ENCODE measurements at regions not wholly inside any gene's neighbourhood (a gene's known extent, or its start where the extent isn't known, plus 50 kb on each side); places are given as distances from the start of the nearest gene placed in this dataset.

DNA sequence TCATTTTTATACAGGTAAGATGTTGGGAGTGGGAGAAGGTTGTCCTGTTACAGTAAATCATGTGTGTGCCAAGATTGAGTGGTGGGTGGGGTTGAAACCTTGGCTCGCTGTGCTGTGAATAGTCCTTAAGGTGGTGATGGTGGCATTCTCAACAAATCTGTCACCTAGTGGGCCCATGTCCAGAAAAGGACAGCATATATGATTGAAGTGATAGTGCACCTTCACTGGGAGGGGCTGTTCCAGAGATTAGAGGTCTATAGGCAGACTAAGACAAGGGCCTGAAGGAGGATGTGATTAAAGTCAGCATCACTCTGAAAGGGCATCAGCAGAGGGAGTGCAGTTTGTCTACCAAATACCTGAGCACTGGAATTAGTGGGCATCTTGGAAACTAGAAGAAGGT is 374.2 kb upstream of the C2CD4B start:
- ChIA-PET CTCF (no interaction called here), POLR2A (no interaction called here)
- no peak for DNase-seq (ENCODE audit: low read depth)
- Histone ChIP-seq H3K36me3 (ENCODE audit: control insufficient read depth, insufficient read depth, low read length) (no peaks in the 10 kb centered on the region), H3K27me3 (ENCODE audit: control insufficient read depth, insufficient read depth, low read length) (no peaks in the 10 kb centered on the region), H3K4me3 (ENCODE audit: low read depth, low read length) (no peak overlapping the region)
- TF ChIP-seq, protein P1, sequence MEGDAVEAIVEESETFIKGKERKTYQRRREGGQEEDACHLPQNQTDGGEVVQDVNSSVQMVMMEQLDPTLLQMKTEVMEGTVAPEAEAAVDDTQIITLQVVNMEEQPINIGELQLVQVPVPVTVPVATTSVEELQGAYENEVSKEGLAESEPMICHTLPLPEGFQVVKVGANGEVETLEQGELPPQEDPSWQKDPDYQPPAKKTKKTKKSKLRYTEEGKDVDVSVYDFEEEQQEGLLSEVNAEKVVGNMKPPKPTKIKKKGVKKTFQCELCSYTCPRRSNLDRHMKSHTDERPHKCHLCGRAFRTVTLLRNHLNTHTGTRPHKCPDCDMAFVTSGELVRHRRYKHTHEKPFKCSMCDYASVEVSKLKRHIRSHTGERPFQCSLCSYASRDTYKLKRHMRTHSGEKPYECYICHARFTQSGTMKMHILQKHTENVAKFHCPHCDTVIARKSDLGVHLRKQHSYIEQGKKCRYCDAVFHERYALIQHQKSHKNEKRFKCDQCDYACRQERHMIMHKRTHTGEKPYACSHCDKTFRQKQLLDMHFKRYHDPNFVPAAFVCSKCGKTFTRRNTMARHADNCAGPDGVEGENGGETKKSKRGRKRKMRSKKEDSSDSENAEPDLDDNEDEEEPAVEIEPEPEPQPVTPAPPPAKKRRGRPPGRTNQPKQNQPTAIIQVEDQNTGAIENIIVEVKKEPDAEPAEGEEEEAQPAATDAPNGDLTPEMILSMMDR (IDR thresholded peaks at IDR 0.05; ENCODE audit: insufficient read depth, low read depth, low read length): no peak

DNA sequence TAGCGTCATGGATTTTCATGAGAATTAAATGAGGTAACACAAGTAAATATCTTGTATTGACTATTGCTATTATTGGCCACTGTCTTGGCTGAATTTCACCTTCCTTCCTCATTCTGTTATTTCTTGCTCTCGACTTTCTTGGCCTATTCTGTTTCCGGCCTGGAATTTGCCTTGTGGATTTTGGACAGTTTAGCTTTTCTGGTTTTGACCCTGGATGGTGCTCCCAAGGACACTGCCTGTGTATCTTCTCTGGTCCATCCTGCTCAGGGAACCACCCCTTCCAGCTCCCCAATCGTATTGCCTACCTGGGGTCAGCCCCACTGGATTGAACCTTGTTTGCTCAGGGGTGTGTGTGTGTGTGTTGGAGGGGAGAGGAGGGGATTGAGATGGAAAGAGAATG is 376.2 kb upstream of the C2CD4B start:
- POLR2A ChIA-PET: no interaction called here
- TF ChIP-seq, protein P1 (IDR thresholded peaks at IDR 0.05; ENCODE audit: insufficient read depth, low read depth, low read length): no peak
- no peak for DNase-seq (ENCODE audit: low read depth)
- Histone ChIP-seq H3K36me3 (ENCODE audit: control insufficient read depth, insufficient read depth, low read length) (no peaks in the 10 kb centered on the region), H3K4me3 (ENCODE audit: low read depth, low read length) (no peak overlapping the region), H3K27me3 (ENCODE audit: control insufficient read depth, insufficient read depth, low read length) (no peaks in the 10 kb centered on the region)
- CTCF ChIA-PET: interaction anchor here (0.6 to 0.9 kb wide), 2 partner anchors 16 to 47 kb away, joined by 3 to 5 read pairs; no protein-coding TSS in a partner anchor

DNA sequence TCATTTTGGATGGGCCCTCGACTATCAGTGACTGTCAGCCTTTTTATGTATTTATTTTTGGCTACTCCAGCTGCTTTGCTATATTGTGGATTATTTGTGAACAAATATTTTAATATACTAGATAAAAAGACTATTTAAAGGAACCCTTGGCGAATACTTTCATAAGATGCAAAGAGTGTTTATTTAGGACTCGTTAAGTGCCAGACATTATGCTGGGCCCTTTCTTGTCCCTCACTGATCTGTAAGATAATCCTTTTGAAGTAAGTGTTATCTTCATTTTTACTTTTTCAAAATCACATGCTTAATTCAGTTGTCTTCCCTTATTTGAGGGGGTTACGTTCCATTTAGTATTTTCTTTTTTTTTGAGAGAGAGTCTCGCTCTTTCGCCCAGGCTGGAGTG is 376.8 kb upstream of the C2CD4B start:
- no peaks in the 10 kb centered on the region for H3K36me3 ChIP-seq (ENCODE audit: control insufficient read depth, insufficient read depth, low read length)
- POLR2A ChIA-PET: no interaction called here
- no peak overlapping the region for H3K4me3 ChIP-seq (ENCODE audit: low read depth, low read length)
- no peaks in the 10 kb centered on the region for H3K27me3 ChIP-seq (ENCODE audit: control insufficient read depth, insufficient read depth, low read length)
- CTCF ChIA-PET: interaction anchor here (0.9 kb wide), 1 partner anchor 16 kb away, joined by 3 read pairs; no protein-coding TSS in a partner anchor
- TF ChIP-seq, protein P1 (IDR thresholded peaks at IDR 0.05; ENCODE audit: insufficient read depth, low read depth, low read length): no peak
- DNase-seq (ENCODE audit: low read depth): no peak

DNA sequence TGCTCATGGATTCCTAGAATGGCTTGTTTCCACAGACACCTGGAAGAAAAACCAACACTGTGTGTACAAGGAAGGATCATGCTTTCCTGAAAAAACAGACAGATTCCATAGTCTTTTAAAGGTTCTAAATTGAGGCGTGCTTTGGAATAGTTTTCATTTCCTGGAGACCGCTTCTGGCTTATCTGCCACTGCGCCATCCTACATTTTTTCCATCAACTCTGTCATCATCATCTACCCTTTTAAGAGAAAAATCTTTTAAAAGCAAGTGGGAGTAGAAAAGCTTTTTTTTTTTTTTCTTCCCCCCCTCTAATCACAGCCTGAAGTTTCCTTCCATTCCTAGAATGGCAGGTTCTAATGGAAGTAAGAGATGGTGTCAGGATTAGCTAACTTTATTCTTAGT is 379.4 kb upstream of the C2CD4B start:
- POLR2A ChIA-PET: no interaction called here

DNA sequence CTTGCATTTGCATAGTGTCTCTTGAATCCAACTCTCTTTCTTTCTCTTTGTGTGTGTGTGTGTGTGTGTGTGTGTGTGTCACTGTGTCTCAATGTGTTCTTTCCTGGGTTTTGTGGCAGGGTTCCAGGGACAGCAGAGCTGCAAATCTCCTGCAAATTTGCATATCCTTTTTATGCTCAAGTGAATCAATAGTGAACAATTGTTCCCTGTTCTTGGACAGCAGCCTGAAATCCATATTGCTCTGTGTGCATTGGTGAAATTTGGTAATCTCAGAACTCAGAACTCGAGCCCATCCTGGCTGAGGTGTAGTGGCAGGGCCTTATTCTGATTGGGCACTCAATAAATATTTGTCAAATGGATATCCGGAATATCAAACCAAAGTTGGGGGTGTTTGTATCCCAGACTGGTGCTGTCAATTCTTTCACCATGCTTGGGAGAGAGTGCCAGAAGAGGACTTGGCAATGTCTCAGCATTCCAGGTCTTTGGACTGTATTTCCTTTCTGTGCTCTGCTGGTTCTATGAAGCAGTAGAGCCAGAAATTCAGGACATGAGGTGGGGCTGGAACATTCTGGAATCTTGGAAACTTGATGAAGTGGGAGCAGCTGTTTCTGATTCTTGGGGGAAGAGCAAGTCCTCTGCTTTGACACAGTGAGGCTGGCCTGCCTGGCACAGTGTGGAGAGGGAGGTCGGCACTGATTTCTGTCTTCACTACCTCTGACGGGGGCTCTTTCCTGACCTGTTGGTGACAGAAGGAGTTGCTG is 380.6 kb upstream of the C2CD4B start:
- ChIA-PET POLR2A (interaction anchor here (1.1 kb wide), 1 partner anchor 26 kb away, joined by 8 read pairs; no protein-coding TSS in a partner anchor), CTCF (interaction anchor here (1.2 to 1.3 kb wide), 2 partner anchors 11 to 13 kb away, joined by 3 read pairs; no protein-coding TSS in a partner anchor)
- Histone ChIP-seq H3K27me3 (ENCODE audit: control insufficient read depth, insufficient read depth, low read length) (no peaks in the 10 kb centered on the region), H3K4me3 (ENCODE audit: low read depth, low read length) (no peak overlapping the region), H3K36me3 (ENCODE audit: control insufficient read depth, insufficient read depth, low read length) (no peaks in the 10 kb centered on the region)
- TF ChIP-seq, protein P1 (IDR thresholded peaks at IDR 0.05; ENCODE audit: insufficient read depth, low read depth, low read length): no peak
- DNase-seq (ENCODE audit: low read depth): peak; percentile 11

More for the DNA sequence above, 379.4 kb upstream of the C2CD4B start:
- H3K36me3 ChIP-seq (ENCODE audit: control insufficient read depth, insufficient read depth, low read length): no peaks in the 10 kb centered on the region
- no peaks in the 10 kb centered on the region for H3K27me3 ChIP-seq (ENCODE audit: control insufficient read depth, insufficient read depth, low read length)
- CTCF ChIA-PET: interaction anchor here (0.7 to 1.1 kb wide), 2 partner anchors 10 to 379 kb away, joined by 3 to 5 read pairs; no protein-coding TSS in a partner anchor
- no peak overlapping the region for H3K4me3 ChIP-seq (ENCODE audit: low read depth, low read length)
- no peak for DNase-seq (ENCODE audit: low read depth)
- TF ChIP-seq, protein P1 (IDR thresholded peaks at IDR 0.05; ENCODE audit: insufficient read depth, low read depth, low read length): no peak
